GM23248 (cell line): ENCODE measurements at regions not wholly inside any gene's neighbourhood (a gene's known extent, or its start where the extent isn't known, plus 50 kb on each side); places are given as distances from the start of the nearest gene placed in this dataset.

Source experiments
- EZH2 ChIP-seq: fragments of 200-600 bp; sonication (generic); IDR thresholded peaks from 2 replicates; pipeline ENCODE4 v1.6.1; 2018; ENCODE audit warnings: antibody characterized with exemption, mild to moderate bottlenecking; ENCODE audit not compliant: insufficient read depth, poor library complexity, severe bottlenecking
- EZH2phosphoT487 ChIP-seq: fragments of 200-600 bp; sonication (generic); IDR thresholded peaks from 2 replicates; pipeline ENCODE4 v1.6.1; 2018; ENCODE audit warnings: antibody characterized with exemption, moderate library complexity, mild to moderate bottlenecking, low read depth; ENCODE audit not compliant: insufficient read depth

DNA sequence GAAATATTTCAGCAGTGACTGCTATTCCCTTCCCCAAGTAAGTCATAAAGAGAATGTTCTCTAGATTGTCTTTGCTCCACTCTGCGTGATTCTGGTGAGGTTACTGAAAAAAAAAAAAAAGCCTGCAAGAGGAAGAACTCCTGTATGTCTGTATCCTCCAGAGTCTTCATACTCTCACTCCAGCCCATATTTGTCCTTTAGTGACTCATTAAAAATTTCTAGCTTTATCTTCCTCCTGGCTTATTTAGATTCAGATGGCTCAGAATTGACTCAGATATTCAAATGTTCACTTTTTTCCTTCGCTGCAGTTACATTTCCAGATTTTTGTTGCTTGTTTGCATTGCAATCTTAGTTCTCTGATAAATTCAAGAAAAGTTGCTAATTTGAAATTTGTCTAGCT, 76.3 kb upstream of the CNTN5 start:
- no peak for TF ChIP-seq EZH2
- no peak for TF ChIP-seq EZH2phosphoT487
